ENCODE measurements at regions not wholly inside any gene's neighbourhood (a gene's known extent, or its start where the extent isn't known, plus 50 kb on each side); places are given as distances from the start of the nearest gene placed in this dataset.

DNA sequence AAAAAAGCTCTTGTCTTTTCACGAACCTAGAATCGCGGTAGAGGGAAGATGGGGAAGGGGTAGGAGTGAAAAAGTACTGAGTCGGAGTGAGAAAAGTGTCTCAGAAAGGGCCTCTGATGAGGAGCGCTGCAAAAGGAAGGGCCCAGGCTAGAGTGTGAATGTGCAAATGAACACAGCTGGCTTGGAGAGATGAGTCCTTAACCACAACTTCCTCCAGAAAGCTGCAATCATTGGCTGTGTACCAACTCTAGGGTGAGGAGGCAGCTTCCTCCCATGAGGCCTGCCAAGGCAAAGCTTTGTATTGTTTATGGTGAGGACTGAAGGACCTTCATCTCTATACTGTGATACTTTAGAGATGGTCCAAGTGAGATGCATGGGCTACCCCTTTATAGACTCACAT lies 566.9 kb upstream of the ANO5 start:
- H3K4me1 Mint-ChIP-seq = peaks cover 4% of the 10 kb centered on the region
- peak; percentile 84 for ATAC-seq
- ChIA-PET POLR2A (interaction anchor here (0.7 kb wide), 1 partner anchor 9 kb away, joined by 3 read pairs; no protein-coding TSS in a partner anchor), CTCF (no interaction called here)
- no peak overlapping the region for H3K27ac Mint-ChIP-seq
- H3K9me3 Mint-ChIP-seq (ENCODE audit: low read depth) = peaks cover 3% of the 10 kb centered on the region
- no peaks in the 10 kb centered on the region for H3K27me3 Mint-ChIP-seq
- H3K4me3 Mint-ChIP-seq = no peak overlapping the region
- intact Hi-C loops (cut with DNase I, micrococcal nuclease) = no loop called here
- DNase-seq = peak; percentile 18
- H3K36me3 Mint-ChIP-seq (ENCODE audit: low read depth) = no peaks in the 10 kb centered on the region

GRCh38 chr11:21628641-21629040 lies 564.2 kb upstream of the ANO5 start:
- intact Hi-C loops (cut with DNase I, micrococcal nuclease) = no loop called here
- DNase-seq = no peak

GRCh38 chr11:21630934-21631478 lies 561.9 kb upstream of the ANO5 start:
- H3K9me3 Mint-ChIP-seq (ENCODE audit: low read depth) = peaks cover 7% of the 10 kb centered on the region
- H3K4me3 Mint-ChIP-seq = no peak overlapping the region

More at GRCh38 chr11:21628641-21629040, 564.2 kb upstream of the ANO5 start:
- ChIA-PET POLR2A (no interaction called here), CTCF (no interaction called here)
- Mint-ChIP-seq H3K36me3 (ENCODE audit: low read depth) (no peaks in the 10 kb centered on the region), H3K27ac (no peak overlapping the region), H3K9me3 (ENCODE audit: low read depth) (peaks cover 3% of the 10 kb centered on the region), H3K4me1 (peaks cover 4% of the 10 kb centered on the region), H3K27me3 (no peaks in the 10 kb centered on the region), H3K4me3 (no peak overlapping the region)
- no peak for ATAC-seq

DNA sequence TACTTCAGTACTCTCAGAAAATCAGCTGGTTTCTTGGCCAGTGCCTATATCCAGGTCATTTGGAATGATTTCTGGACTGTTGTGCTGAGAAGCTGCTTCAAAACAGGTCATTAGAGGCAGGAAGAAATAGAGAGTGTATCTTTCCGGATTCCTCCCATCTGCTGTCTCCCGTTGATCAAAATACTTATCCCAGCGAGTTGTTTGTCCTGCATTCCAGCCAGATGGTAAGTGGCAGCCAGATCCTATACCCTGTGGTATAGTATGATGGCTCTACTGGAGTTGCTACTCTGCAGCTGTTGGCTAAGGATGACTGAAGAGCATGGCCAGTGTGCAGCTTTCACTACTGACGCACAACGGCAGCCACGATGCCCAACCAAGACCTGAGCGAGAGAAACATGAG lies 560.9 kb upstream of the ANO5 start:
- CTCF ChIA-PET = no interaction called here
- POLR2A ChIA-PET = no interaction called here
- ATAC-seq (no peak), DNase-seq (no peak)
- intact Hi-C loops (cut with DNase I, micrococcal nuclease) = no loop called here
- H3K4me1 Mint-ChIP-seq = no peaks in the 10 kb centered on the region
- no peak overlapping the region for H3K4me3 Mint-ChIP-seq
- H3K36me3 Mint-ChIP-seq (ENCODE audit: low read depth) = no peaks in the 10 kb centered on the region
- no peak overlapping the region for H3K27ac Mint-ChIP-seq
- peaks cover 7% of the 10 kb centered on the region for H3K9me3 Mint-ChIP-seq (ENCODE audit: low read depth)
- H3K27me3 Mint-ChIP-seq = no peaks in the 10 kb centered on the region

More at GRCh38 chr11:21630934-21631478, 561.9 kb upstream of the ANO5 start:
- Mint-ChIP-seq H3K27me3 (no peaks in the 10 kb centered on the region), H3K36me3 (ENCODE audit: low read depth) (no peaks in the 10 kb centered on the region), H3K27ac (no peak overlapping the region), H3K4me1 (no peaks in the 10 kb centered on the region)
- DNase-seq = no peak
- ChIA-PET CTCF (no interaction called here), POLR2A (no interaction called here)
- intact Hi-C loops (cut with DNase I, micrococcal nuclease) = no loop called here
- no peak for ATAC-seq

- intact Hi-C loops (cut with DNase I, micrococcal nuclease) = no loop called here
- no peak for ATAC-seq
Observed at GRCh38 chr11:21634491-21634890, 558.4 kb upstream of the ANO5 start.

DNA sequence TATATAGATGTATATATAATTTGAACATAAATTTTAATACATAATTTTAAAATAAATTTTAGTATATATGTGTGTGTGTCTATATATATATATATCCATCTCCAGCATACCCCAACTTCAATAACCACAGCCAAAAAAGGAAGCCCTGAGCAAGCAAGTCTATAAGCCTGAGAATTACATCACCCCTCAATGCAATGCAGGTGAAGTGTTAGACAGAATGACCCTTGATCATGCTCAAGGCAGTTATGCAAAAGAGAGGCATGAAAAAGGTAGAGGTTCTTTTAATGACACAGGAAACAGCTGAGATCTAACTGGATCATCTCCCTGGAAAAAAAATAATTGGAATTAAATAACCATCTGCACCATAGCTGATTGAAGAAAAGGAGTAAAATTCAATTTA lies 557.9 kb upstream of the ANO5 start:
- DNase-seq (no peak), ATAC-seq (no peak)
- no peak overlapping the region for H3K4me3 Mint-ChIP-seq
- CTCF ChIA-PET = no interaction called here
- POLR2A ChIA-PET = interaction anchor here (0.6 kb wide), 1 partner anchor 9 kb away, joined by 3 read pairs; no protein-coding TSS in a partner anchor
- intact Hi-C loops (cut with DNase I, micrococcal nuclease) = no loop called here
- H3K9me3 Mint-ChIP-seq (ENCODE audit: low read depth) = peaks cover 5% of the 10 kb centered on the region
- no peak overlapping the region for H3K27ac Mint-ChIP-seq
- H3K27me3 Mint-ChIP-seq = no peaks in the 10 kb centered on the region
- H3K36me3 Mint-ChIP-seq (ENCODE audit: low read depth) = no peaks in the 10 kb centered on the region
- no peaks in the 10 kb centered on the region for H3K4me1 Mint-ChIP-seq

More at GRCh38 chr11:21634491-21634890, 558.4 kb upstream of the ANO5 start:
- Mint-ChIP-seq H3K27ac (no peak overlapping the region), H3K4me1 (no peaks in the 10 kb centered on the region), H3K9me3 (ENCODE audit: low read depth) (peaks cover 5% of the 10 kb centered on the region), H3K4me3 (no peak overlapping the region), H3K36me3 (ENCODE audit: low read depth) (no peaks in the 10 kb centered on the region), H3K27me3 (no peaks in the 10 kb centered on the region)
- ChIA-PET POLR2A (no interaction called here), CTCF (no interaction called here)
- DNase-seq = no peak

- DNase-seq (no peak), ATAC-seq (no peak)
- Mint-ChIP-seq H3K36me3 (ENCODE audit: low read depth) (no peaks in the 10 kb centered on the region), H3K27ac (no peak overlapping the region), H3K27me3 (no peaks in the 10 kb centered on the region), H3K9me3 (ENCODE audit: low read depth) (peaks cover 5% of the 10 kb centered on the region), H3K4me1 (no peaks in the 10 kb centered on the region), H3K4me3 (no peak overlapping the region)
- intact Hi-C loops (cut with DNase I, micrococcal nuclease) = no loop called here
- CTCF ChIA-PET = no interaction called here
- POLR2A ChIA-PET = interaction anchor here (0.6 kb wide), 1 partner anchor 9 kb away, joined by 3 read pairs; no protein-coding TSS in a partner anchor
Observed at GRCh38 chr11:21635394-21636145, 557.3 kb upstream of the ANO5 start.

DNA sequence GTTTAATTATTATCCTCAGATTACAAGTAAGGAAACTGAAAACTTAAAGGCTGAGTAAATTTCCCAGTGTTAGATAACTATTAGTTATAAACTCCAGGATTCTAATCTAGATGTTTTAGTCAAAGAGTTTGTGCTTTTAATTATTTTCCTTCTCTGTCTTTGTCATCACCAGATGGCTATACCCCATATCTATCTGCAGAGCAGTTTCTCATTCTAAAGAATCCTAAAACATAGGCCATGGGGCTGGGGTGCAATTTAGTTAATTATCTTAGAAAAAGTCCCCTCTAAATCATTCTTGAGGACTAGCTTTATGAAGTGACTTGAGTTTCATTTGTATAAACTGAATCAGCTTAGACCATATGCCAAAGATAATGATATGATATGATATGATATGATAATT lies 556.3 kb upstream of the ANO5 start:
- no peaks in the 10 kb centered on the region for H3K36me3 Mint-ChIP-seq (ENCODE audit: low read depth)
- no peaks in the 10 kb centered on the region for H3K27me3 Mint-ChIP-seq
- H3K9me3 Mint-ChIP-seq (ENCODE audit: low read depth) = peaks cover 5% of the 10 kb centered on the region
- DNase-seq (no peak), ATAC-seq (no peak)
- intact Hi-C loops (cut with DNase I, micrococcal nuclease) = no loop called here
- no peak overlapping the region for H3K4me3 Mint-ChIP-seq
- H3K4me1 Mint-ChIP-seq = no peaks in the 10 kb centered on the region
- CTCF ChIA-PET = no interaction called here
- H3K27ac Mint-ChIP-seq = no peak overlapping the region
- POLR2A ChIA-PET = no interaction called here

- ChIA-PET POLR2A (no interaction called here), CTCF (no interaction called here)
- Mint-ChIP-seq H3K27me3 (no peaks in the 10 kb centered on the region), H3K4me3 (no peak overlapping the region), H3K27ac (no peak overlapping the region), H3K9me3 (ENCODE audit: low read depth) (peaks cover 5% of the 10 kb centered on the region), H3K36me3 (ENCODE audit: low read depth) (no peaks in the 10 kb centered on the region), H3K4me1 (no peaks in the 10 kb centered on the region)
- DNase-seq (no peak), ATAC-seq (no peak)
- intact Hi-C loops (cut with DNase I, micrococcal nuclease) = no loop called here
Observed at GRCh38 chr11:21640491-21640890, 552.4 kb upstream of the ANO5 start.

DNA sequence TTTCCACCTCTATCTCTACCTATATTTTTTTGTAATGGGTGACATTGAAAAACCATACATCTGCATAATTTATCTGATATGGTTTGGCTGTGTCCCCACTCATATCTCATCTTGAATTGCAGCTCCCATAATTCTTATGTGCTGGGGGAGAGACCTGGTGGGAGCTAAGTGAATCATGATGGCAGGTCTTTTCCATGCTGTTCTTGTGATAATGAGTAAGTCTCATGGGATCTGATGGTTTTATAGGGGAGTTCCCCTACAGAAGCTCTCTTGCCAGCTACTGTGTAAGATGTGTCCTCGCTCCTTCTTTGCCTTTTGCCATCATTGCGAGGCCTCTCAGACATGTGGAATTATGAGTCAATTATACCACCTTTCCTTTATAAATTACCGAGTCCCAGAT lies 551.0 kb upstream of the ANO5 start:
- POLR2A ChIA-PET = no interaction called here
- H3K9me3 Mint-ChIP-seq (ENCODE audit: low read depth) = peaks cover 5% of the 10 kb centered on the region

DNA sequence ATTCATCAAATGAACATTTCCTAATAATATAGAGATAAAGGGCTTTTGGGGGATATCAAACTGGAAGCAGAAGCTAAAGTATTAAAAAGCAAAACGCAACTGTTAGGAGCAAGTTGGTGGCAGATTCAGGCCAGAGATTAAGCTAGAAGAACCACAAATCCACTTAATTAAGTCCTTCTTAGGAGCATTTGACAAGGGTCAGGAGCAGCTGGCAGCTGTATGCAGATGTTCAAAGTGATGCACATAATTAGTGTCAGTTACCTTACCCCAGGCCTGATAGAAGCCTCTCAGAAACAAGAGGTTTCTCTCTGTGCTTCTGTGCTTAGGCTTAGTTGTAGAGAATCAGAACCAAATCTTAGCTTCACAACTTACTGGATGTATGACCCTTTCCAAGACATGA lies 546.5 kb upstream of the ANO5 start:
- no peak overlapping the region for H3K4me3 Mint-ChIP-seq
- H3K36me3 Mint-ChIP-seq (ENCODE audit: low read depth) = no peaks in the 10 kb centered on the region
- DNase-seq (no peak), ATAC-seq (no peak)
- H3K4me1 Mint-ChIP-seq = no peaks in the 10 kb centered on the region
- POLR2A ChIA-PET = no interaction called here
- CTCF ChIA-PET = no interaction called here
- H3K9me3 Mint-ChIP-seq (ENCODE audit: low read depth) = peaks cover 5% of the 10 kb centered on the region
- no peak overlapping the region for H3K27ac Mint-ChIP-seq
- intact Hi-C loops (cut with DNase I, micrococcal nuclease) = no loop called here
- H3K27me3 Mint-ChIP-seq = no peaks in the 10 kb centered on the region

More for the DNA sequence above, 551.0 kb upstream of the ANO5 start:
- Mint-ChIP-seq H3K27me3 (no peaks in the 10 kb centered on the region), H3K27ac (no peak overlapping the region), H3K4me3 (no peak overlapping the region), H3K36me3 (ENCODE audit: low read depth) (no peaks in the 10 kb centered on the region), H3K4me1 (no peaks in the 10 kb centered on the region)
- DNase-seq (no peak), ATAC-seq (no peak)
- intact Hi-C loops (cut with DNase I, micrococcal nuclease) = no loop called here
- CTCF ChIA-PET = interaction anchor here (0.6 kb wide), 1 partner anchor 770 kb away, joined by 3 read pairs; no protein-coding TSS in a partner anchor

GRCh38 chr11:21650961-21651360 lies 541.9 kb upstream of the ANO5 start:
- Mint-ChIP-seq H3K27me3 (no peaks in the 10 kb centered on the region), H3K9me3 (ENCODE audit: low read depth) (no peaks in the 10 kb centered on the region), H3K36me3 (ENCODE audit: low read depth) (no peaks in the 10 kb centered on the region), H3K4me3 (no peak overlapping the region), H3K4me1 (no peaks in the 10 kb centered on the region), H3K27ac (no peak overlapping the region)
- intact Hi-C loops (cut with DNase I, micrococcal nuclease) = no loop called here
- CTCF ChIA-PET = no interaction called here
- POLR2A ChIA-PET = no interaction called here
- ATAC-seq (no peak), DNase-seq (no peak)

Measured in activated CD4-positive, alpha-beta T cell treated with anti-CD3 and anti-CD28 coated beads for 36 hours (primary cell).